Endodermal cell (in vitro differentiated cells): ENCODE measurements at regions not wholly inside any gene's neighbourhood (a gene's known extent, or its start where the extent isn't known, plus 50 kb on each side); places are given as distances from the start of the nearest gene placed in this dataset.
"Not testable (repeated sequence)": the region's sequence is repeated elsewhere in the genome, so short reads cannot be mapped to it uniquely, and the experiment has no call there.

ENCODE experiments used
- DNase-seq: peaks from one replicate; pipeline ENCODE4 v3.0.0-alpha.2; 2017
- H3K27ac ChIP-seq: 2 replicates; pipeline ENCODE4 v1.5.1; 2013; ENCODE audit warnings: mild to moderate bottlenecking, low read depth, low read length, moderate library complexity
- H3K27me3 ChIP-seq: 2 replicates; pipeline ENCODE4 v1.6.1; 2013; ENCODE audit warnings: mild to moderate bottlenecking, low read length, moderate library complexity; ENCODE audit not compliant: insufficient read depth, control insufficient read depth, poor library complexity, severe bottlenecking
- H3K36me3 ChIP-seq: 2 replicates; pipeline ENCODE4 v1.7.0; 2013; ENCODE audit warnings: mild to moderate bottlenecking, low read length, moderate library complexity; ENCODE audit not compliant: control insufficient read depth, insufficient read depth
- H3K4me1 ChIP-seq: one replicate; pipeline ENCODE4 v1.7.0; 2013; ENCODE audit warnings: low read length; ENCODE audit not compliant: control insufficient read depth, insufficient read depth
- H3K4me3 ChIP-seq: 2 replicates; pipeline ENCODE4 v1.5.1; 2013; ENCODE audit warnings: mild to moderate bottlenecking, low read length, moderate library complexity
- H3K9ac ChIP-seq: 2 replicates; pipeline ENCODE4 v1.6.1; 2013; ENCODE audit warnings: mild to moderate bottlenecking, low read length, moderate library complexity; ENCODE audit not compliant: poor library complexity, severe bottlenecking; ENCODE audit errors: extremely low read depth
- H3K9me3 ChIP-seq: 2 replicates; pipeline ENCODE4 v1.6.1; 2013; ENCODE audit warnings: mild to moderate bottlenecking, low read length, moderate library complexity; ENCODE audit not compliant: control insufficient read depth
- H3K27ac Mint-ChIP-seq: 2 replicates; pipeline ENCODE4 v1.8.0; 2020; ENCODE audit warnings: mixed read lengths
- H3K27me3 Mint-ChIP-seq: 2 replicates; pipeline ENCODE4 v1.8.0; 2021; ENCODE audit warnings: mild to moderate bottlenecking, mixed read lengths; ENCODE audit not compliant: insufficient read depth
- H3K36me3 Mint-ChIP-seq: 2 replicates; pipeline ENCODE4 v1.8.0; 2020; ENCODE audit warnings: low read depth, mixed read lengths
- H3K4me1 Mint-ChIP-seq: 2 replicates; pipeline ENCODE4 v1.8.0; 2020; ENCODE audit warnings: mixed read lengths
- H3K4me3 Mint-ChIP-seq: 2 replicates; pipeline ENCODE4 v1.8.0; 2020; ENCODE audit warnings: mild to moderate bottlenecking, moderate library complexity, mixed read lengths
- H3K9me3 Mint-ChIP-seq: 2 replicates; pipeline ENCODE4 v1.8.0; 2020; ENCODE audit warnings: mild to moderate bottlenecking, mixed read lengths
- CTCF ChIP-seq: fragments of 200-600 bp; sonication (generic); conservative IDR thresholded peaks from 2 replicates; pipeline ENCODE4 v1.5.0; 2021; ENCODE audit warnings: antibody characterized with exemption, mild to moderate bottlenecking
- WGBS, 2 experiments: methylation state at CpG; one replicate each; pipeline versions ENCODE4 v1.1.5 to v1.1.7; 2013; ENCODE audit warnings: missing lambda C conversion rate in 2 of 2, mixed read lengths in 1 of 2; ENCODE audit not compliant: insufficient coverage in 1 of 2, insufficient read length in 1 of 2; 5-methylcytosine and 5-hydroxymethylcytosine counted together

GRCh38 chr12:115296613-115297198 is 612.7 kb upstream of the TBX3 start:
- H3K27me3 Mint-ChIP-seq, result peaks cover 23% of the 10 kb centered on the region
- WGBS, 2 experiments, result 90% methylated on average over 2 to 5 of the region's 5 CpGs

GRCh38 chr12:115295886-115296285 is 611.9 kb upstream of the TBX3 start:
- no peak for TF ChIP-seq CTCF
- Histone ChIP-seq H3K27ac (no peak overlapping the region), H3K9ac (no peak overlapping the region), H3K27me3 (peaks cover 5% of the 10 kb centered on the region), H3K4me3 (no peak overlapping the region), H3K36me3 (no peaks in the 10 kb centered on the region), H3K4me1 (no peaks in the 10 kb centered on the region), H3K9me3 (no peaks in the 10 kb centered on the region)
- no peak overlapping the region for H3K4me3 Mint-ChIP-seq
- no peaks in the 10 kb centered on the region for H3K9me3 Mint-ChIP-seq
- no peaks in the 10 kb centered on the region for H3K36me3 Mint-ChIP-seq
- H3K27ac Mint-ChIP-seq, result no peak overlapping the region
- DNase-seq, result no peak
- 79% methylated on average over 2 of the region's 3 CpGs; no CpG with 5 or more reads in 1 of the 2 experiments for WGBS, 2 experiments
- H3K27me3 Mint-ChIP-seq, result peaks cover 22% of the 10 kb centered on the region
- no peaks in the 10 kb centered on the region for H3K4me1 Mint-ChIP-seq

More at GRCh38 chr12:115296613-115297198, 612.7 kb upstream of the TBX3 start:
- no peak overlapping the region for H3K27ac Mint-ChIP-seq
- no peak overlapping the region for H3K9ac ChIP-seq
- no peaks in the 10 kb centered on the region for H3K9me3 Mint-ChIP-seq
- H3K4me1 ChIP-seq, result no peaks in the 10 kb centered on the region
- no peak overlapping the region for H3K4me3 Mint-ChIP-seq
- TF ChIP-seq CTCF, result no peak
- no peak overlapping the region for H3K27ac ChIP-seq
- H3K9me3 ChIP-seq, result no peaks in the 10 kb centered on the region
- H3K36me3 Mint-ChIP-seq, result no peaks in the 10 kb centered on the region
- H3K4me3 ChIP-seq, result no peak overlapping the region
- no peaks in the 10 kb centered on the region for H3K4me1 Mint-ChIP-seq
- DNase-seq, result no peak
- H3K27me3 ChIP-seq, result peaks cover 5% of the 10 kb centered on the region
- no peaks in the 10 kb centered on the region for H3K36me3 ChIP-seq

- H3K4me3 ChIP-seq, result no peak overlapping the region
- no peak overlapping the region for H3K9ac ChIP-seq
- peaks cover 5% of the 10 kb centered on the region for H3K27me3 ChIP-seq
- Mint-ChIP-seq H3K4me1 (no peaks in the 10 kb centered on the region), H3K27ac (no peak overlapping the region), H3K36me3 (no peaks in the 10 kb centered on the region), H3K9me3 (no peaks in the 10 kb centered on the region), H3K4me3 (no peak overlapping the region), H3K27me3 (peaks cover 14% of the 10 kb centered on the region)
- H3K27ac ChIP-seq, result no peak overlapping the region
- TF ChIP-seq CTCF, result no peak
- H3K36me3 ChIP-seq, result no peaks in the 10 kb centered on the region
- no peaks in the 10 kb centered on the region for H3K9me3 ChIP-seq
- no peak for DNase-seq
- H3K4me1 ChIP-seq, result no peaks in the 10 kb centered on the region
- WGBS, 2 experiments, result 87 to 100% methylated on average over 1 to 4 of the region's 4 CpGs
Measured at GRCh38 chr12:115294453-115295133, 610.6 kb upstream of the TBX3 start.

GRCh38 chr12:115285429-115285828 is 601.5 kb upstream of the TBX3 start:
- H3K27ac ChIP-seq, H3K4me1 Mint-ChIP-seq, H3K36me3 Mint-ChIP-seq, H3K36me3 ChIP-seq, H3K9ac ChIP-seq, H3K27ac Mint-ChIP-seq, H3K27me3 ChIP-seq, H3K4me3 Mint-ChIP-seq, H3K4me1 ChIP-seq, H3K9me3 ChIP-seq, H3K4me3 ChIP-seq, DNase-seq: not testable (repeated sequence)
- 86% methylated on average over 4 to 10 of the region's 10 CpGs for WGBS, 2 experiments
- Mint-ChIP-seq H3K27me3 (peaks cover 16% of the 10 kb centered on the region), H3K9me3 (peaks cover 16% of the 10 kb centered on the region)
